ENCODE measurements at regions not wholly inside any gene's neighbourhood (a gene's known extent, or its start where the extent isn't known, plus 50 kb on each side); places are given as distances from the start of the nearest gene placed in this dataset.

DNA sequence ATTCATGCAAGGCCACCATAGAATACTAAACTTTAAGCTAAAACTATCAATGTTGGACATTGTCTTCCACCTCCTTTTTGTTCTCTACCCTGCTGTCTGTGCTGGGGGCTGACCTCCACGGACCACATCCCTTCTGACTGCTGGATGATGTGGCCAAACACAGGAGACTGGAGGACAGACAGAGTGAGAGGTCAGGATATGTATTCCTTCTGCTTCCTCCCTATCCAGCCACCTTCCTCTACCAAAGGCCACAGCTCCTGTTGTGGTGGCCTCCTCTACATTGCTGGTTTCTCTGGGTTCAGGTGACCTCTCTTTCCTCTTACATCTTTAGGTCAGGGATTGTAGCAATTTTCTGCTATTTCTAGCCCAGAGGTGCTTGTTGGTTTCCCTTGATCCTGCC lies 148.1 kb downstream of the ACTBL2 start:
- no peak for DNase-seq (ENCODE audit: low spot score)

DNA sequence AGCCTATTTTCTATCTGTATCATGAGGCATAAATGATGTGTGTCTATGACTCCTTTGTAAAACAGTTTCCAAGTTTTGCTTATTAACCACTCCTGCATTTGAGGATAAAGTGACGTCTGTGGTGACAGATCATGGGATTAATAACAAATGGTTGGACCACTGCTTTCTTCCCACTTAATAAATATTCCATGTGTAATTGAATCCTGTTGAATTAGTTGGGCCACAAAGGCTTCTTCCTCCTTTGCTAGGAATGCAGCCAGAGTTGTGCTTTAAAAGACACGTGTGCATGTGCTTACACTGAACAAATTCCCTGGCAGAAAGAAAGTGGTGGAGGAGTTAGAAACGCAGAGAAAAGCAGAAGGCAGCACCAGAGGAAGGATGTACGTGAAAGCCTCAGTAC lies 150.2 kb downstream of the ACTBL2 start:
- peak; percentile 35 for DNase-seq (ENCODE audit: low spot score)

DNA sequence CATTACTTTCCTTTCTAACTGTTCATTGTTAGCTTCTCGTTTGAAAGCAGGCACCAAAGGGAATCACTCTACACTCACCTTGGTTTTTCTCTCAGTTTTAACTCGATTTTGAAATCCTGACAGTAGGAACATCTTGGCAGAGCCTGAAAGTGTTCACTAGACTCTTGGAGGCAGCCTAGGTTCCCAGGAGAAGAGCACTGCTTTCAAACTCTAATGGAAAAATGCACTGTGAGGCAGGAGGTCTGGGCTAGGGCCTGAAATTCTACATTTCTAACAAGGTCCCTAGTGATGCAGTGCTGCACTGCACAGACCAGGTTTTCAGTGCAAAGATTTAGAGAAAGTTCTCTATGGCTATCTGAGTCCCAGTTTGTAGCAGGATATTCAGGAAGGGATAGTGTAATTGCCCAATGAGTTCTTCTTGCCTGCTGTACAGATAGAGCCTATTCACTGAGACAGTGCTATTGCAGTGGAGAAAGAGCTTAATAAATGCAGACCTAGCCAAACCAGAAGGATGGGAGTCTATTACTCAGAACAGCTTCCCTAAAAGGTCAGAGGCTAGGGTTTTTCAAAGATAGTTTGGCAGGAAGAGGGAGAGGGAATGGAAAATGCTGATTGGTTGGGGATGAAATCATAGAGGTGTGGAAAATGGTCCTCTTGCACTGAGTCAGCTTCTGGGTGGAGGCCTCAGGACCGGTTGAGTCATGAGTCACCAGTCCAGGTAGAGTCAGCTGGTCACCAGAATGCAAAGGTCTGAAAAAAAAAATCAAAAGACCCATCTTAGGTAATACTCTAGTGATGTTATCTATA lies 153.9 kb downstream of the GPBP1 start:
- no peak for DNase-seq (ENCODE audit: low spot score)

DNA sequence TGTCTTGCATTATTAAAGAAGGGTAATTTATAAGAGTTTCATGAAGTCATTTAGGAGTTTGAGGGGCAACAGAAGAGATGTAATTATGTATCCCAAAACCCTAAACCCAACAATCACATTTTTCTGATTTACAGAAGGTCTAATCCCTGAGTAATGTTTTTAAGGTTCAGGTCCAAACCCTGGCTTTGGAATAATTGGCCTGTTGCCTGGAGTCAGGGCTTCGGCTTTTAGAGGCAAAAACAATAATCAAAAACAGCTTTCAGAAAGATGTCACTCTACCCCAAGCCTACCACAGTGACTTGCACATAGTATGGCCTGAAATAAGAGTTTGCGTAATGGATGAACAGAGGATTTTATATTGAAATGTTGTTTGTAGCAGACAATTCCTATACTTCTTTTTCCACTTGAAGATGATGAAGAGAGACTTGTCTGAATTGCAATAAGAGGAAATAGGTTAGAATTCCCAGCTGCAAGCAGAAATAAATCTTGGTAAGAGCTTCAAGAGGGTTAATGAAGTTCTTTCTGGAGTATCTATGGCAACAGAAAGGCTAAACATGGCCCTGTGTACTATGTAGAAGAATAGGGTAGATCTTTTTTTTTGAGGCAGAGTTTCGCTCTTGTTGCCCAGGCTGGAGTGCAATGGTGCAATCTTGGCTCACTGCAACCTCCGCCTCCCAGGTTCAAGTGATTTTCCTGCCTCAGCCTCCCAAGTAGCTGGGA lies 152.0 kb downstream of the GPBP1 start:
- no peak for DNase-seq (ENCODE audit: low spot score)

DNA sequence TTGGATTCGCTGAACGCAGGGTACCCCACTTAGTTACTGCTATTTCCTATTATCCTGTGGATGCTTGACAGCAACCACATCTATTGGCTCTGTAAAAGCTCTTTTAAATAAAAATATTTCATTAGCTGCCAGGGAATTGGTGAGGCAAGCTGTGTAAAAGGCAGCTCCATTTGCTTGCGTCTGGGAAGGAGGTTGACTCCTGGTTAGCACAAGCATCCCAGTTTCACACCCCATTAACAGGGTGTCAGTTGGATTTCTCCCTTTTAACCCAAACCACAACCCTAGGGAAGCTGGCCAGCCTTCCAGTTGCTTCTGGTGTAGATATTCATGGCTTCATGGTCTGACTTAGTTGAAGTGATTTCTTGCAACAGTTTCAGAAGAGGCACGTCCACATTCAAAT lies 151.0 kb downstream of the GPBP1 start:
- DNase-seq (ENCODE audit: low spot score) = no peak

DNA sequence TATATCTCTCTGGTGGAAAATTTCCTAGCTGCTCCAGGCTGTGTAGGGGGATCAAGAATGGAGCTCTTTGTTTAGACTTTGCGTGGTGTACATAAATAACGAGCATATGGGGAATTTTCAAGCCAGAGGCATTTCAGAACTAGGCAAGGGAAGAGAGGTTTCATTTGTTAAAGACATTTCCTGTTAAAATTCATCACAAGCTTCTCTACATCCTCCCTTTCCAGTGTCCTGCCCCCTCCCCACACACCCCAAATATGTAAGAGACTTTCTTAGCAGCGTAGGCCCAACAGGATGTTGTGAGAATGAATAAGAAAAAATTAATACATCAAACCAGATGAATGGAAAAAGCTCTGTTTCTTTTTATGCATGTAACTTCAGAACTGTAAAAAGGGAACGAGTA lies 150.3 kb downstream of the GPBP1 start:
- DNase-seq (ENCODE audit: low spot score) = no peak

DNA sequence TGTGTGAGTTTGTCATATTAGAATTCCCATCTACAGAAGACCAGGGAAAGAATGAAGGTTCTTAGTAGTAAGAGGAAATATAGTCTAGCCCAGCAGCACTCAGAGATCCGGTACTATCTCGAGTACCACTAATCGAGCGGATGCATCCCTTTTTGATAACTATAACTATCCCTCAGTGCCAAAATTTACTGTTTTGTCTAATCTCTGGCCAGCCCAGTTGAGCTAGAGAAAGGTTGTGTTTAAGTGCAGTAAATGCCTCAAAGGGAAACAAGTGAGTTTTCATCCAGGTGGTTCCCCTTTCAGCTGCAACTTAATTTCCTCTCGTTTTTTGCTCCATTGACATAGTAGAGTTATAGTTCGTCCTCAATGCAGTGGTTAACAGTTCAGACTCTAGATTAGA lies 146.7 kb downstream of the GPBP1 start:
- no peak for DNase-seq (ENCODE audit: low spot score)

DNA sequence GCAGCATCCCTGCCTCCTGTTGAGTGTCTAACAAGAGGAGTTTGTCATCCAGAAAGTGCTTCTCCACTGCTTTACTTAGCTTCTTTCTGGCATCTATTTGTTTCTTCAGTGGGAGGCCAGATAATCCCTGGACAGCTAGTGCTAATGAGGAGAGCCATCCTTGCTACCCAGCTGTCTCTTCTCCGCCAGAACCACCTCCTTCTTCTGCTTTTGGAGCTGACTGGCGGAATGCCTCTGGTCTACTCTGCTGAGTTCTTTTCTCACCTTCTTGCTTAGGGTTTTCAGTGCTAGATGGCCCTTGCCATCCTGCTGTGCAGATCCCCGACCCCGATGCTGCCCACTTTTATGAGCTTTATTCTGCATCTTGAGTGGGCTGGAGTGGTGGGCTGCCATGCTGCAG lies 145.8 kb downstream of the GPBP1 start:
- DNase-seq (ENCODE audit: low spot score) = no peak

DNA sequence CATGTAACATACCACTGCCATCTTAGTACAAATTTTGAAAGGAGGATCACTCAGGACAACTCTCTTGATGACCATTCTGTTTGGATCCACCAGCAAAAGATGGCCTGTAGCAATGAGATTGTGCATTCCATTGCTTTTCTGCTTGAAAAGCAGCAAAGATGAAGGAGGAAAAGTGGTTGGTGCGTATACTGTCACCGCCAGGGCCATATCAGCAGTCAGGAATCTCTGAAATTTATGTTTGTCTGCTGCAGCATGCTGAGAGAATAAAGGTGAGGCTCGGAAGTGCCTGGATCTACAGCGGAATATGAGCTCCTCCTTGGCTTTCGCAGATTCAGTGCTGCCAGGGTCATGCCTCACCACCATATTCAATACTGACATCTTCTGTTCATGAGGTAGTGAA lies 144.4 kb downstream of the GPBP1 start:
- DNase-seq (ENCODE audit: low spot score) = no peak

DNA sequence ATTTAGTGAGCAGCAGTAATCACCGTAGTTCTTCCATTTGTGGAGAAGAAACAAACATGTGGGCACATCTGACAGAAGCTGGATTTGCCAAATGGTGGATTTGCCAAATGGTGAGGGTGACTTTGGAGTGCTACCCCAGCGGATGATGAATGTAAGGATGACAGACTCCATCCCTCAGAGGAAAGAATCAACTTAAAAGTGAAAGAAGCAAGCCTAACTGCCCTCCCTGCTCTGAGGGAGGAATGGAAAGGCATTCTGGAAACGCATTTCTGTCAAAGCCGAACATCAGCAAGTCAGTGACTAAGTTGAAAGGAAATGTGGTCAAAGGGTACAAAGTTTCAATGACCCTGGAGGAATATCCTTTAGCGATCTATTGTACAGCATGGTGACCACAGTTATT lies 143.5 kb downstream of the GPBP1 start:
- no peak for DNase-seq (ENCODE audit: low spot score)

DNA sequence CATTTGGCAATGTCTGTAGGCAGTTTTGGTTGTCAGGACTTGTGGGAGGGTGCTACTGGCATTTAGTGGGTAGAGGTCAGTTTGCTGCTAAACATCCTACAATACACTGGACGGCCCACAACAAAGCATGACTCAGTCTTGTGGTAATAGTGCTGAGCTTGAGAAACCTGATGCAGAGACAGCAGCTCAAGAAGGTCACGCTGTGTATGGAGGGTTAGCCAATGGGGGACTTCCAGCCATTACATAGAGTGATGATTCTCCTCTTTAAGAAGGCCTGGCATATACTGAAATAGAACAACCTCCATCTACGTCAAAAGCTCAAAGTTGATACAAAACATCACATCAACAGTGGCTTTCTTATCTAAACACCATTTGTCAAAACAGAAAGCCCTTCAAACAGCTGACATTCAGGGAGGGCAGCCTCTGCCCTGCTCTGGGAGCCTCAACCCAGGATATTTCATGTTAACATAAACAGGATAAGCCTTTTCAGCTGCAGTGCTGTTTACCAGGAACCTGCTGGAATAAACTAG lies 143.0 kb downstream of the GPBP1 start:
- DNase-seq (ENCODE audit: low spot score) = peak; percentile 73

DNA sequence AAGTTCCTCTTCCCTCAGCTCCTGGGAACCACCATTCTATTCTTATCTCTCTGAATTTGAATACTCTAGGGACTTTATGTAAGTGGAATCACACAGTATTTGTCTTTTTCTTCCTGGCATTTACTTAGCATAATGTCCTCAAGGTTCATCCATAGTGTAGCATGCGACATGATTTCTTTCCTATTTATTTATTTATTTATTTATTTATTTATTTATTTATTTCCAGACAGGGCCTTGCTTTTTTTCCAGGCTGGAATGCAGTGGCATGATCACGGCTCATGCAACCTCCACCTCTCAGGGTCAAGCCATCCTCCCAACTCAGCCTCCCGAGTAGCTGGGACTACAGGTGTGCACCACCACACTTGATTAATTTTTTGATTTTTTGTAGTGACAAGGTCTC lies 142.1 kb downstream of the GPBP1 start:
- no peak for DNase-seq (ENCODE audit: low spot score)

Measured in AG20443 (cell line).